ENCODE measurements at regions not wholly inside any gene's neighbourhood (a gene's known extent, or its start where the extent isn't known, plus 50 kb on each side); places are given as distances from the start of the nearest gene placed in this dataset.

- TF ChIP-seq, protein P1, sequence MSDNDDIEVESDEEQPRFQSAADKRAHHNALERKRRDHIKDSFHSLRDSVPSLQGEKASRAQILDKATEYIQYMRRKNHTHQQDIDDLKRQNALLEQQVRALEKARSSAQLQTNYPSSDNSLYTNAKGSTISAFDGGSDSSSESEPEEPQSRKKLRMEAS (IDR thresholded peaks at IDR 0.05; ENCODE audit: insufficient read depth, insufficient read length) = no peak
- TF ChIP-seq, protein P2, sequence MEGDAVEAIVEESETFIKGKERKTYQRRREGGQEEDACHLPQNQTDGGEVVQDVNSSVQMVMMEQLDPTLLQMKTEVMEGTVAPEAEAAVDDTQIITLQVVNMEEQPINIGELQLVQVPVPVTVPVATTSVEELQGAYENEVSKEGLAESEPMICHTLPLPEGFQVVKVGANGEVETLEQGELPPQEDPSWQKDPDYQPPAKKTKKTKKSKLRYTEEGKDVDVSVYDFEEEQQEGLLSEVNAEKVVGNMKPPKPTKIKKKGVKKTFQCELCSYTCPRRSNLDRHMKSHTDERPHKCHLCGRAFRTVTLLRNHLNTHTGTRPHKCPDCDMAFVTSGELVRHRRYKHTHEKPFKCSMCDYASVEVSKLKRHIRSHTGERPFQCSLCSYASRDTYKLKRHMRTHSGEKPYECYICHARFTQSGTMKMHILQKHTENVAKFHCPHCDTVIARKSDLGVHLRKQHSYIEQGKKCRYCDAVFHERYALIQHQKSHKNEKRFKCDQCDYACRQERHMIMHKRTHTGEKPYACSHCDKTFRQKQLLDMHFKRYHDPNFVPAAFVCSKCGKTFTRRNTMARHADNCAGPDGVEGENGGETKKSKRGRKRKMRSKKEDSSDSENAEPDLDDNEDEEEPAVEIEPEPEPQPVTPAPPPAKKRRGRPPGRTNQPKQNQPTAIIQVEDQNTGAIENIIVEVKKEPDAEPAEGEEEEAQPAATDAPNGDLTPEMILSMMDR (IDR thresholded peaks at IDR 0.05; ENCODE audit: extremely low read depth in 1 of 2, insufficient read depth in 1 of 2, low read depth in 1 of 2, low read length in 2 of 2) = peak; percentile 12 to 24
- TF ChIP-seq EZH2 (IDR thresholded peaks at IDR 0.05; ENCODE audit: borderline replicate concordance, low read depth, low read length, severe bottlenecking) (no peak), POLR2A (IDR thresholded peaks at IDR 0.05; ENCODE audit: low read depth, low read length) (no peak)
These were observed 383.1 kb downstream of the KCNJ2 start for GRCh38 chr17:70552230-70552981.

All from endothelial cell of umbilical vein (primary cell).